HepG2 (cell line): ENCODE measurements at regions not wholly inside any gene's neighbourhood (a gene's known extent, or its start where the extent isn't known, plus 50 kb on each side); places are given as distances from the start of the nearest gene placed in this dataset.

Experiments used
- ATAC-seq: fragments of 200-7000 bp; cut with Tn5 transposase; 3 replicates; pipeline ENCODE4 v1.9.1; 2020; ENCODE audit warnings: mild to moderate bottlenecking, moderate library complexity
- BruUV-seq: library from RNA; stranded (reverse); fragments of 400-500 nt; replicated peaks from 2 replicates; lab custom pipeline; 2021; lab: Mats Ljungman, UMichigan
- CTCF ChIA-PET: fragments of 300-600 bp; formaldehyde crosslinking; extraction: SDS; loops from one replicate; lab custom pipeline; 2021; ENCODE audit warnings: low total read pairs, inconsistent platforms, low intra/inter-chr PET ratio; lab: Yijun Ruan, JAX
- POLR2A ChIA-PET: fragments of 350-600 bp; sonication (Branson Sonifier 250); formaldehyde crosslinking; loops from one replicate; lab custom pipeline; 2020; ENCODE audit warnings: antibody characterized with exemption, inconsistent platforms; lab: Yijun Ruan, JAX
- DNase-seq: peaks from one replicate; pipeline ENCODE4 v3.0.0-alpha.2; 2015; ENCODE audit warnings: low spot score
- FAIRE-seq: peaks from 3 replicates; lab custom pipeline; 2011; peaks lifted over from hg19 to GRCh38; lab: Jason Lieb, UNC
- H2AFZ ChIP-seq: one replicate; pipeline ENCODE4 v1.6.1; 2011; ENCODE audit warnings: low read length, inconsistent platforms
- H3K27ac ChIP-seq: fragments of 300-600 bp; 3 replicates; pipeline ENCODE4 v1.8.0; 2011; ENCODE audit warnings: mixed run types, mild to moderate bottlenecking, mixed read lengths, low read length, inconsistent platforms; ENCODE audit not compliant: insufficient read depth; ENCODE audit errors: extremely low read length
- H3K27me3 ChIP-seq, 2 experiments: fragments of 200-600 bp in 1 of 2; 2 replicates in 1 of 2; 3 replicates in 1 of 2; pipeline versions ENCODE4 v1.6.0 to v1.8.0; 2011; ENCODE audit warnings: low read length in 2 of 2, mild to moderate bottlenecking in 2 of 2, moderate library complexity in 2 of 2, inconsistent platforms in 1 of 2; ENCODE audit not compliant: insufficient read depth in 2 of 2, control insufficient read depth in 1 of 2
- H3K36me3 ChIP-seq, 2 experiments: fragments of 200-600 bp in 1 of 2; replicated peaks in 1 of 2; 2 replicates in 1 of 2; 3 replicates in 1 of 2; pipeline versions ENCODE4 v1.5.1 to v1.8.0; 2011; ENCODE audit warnings: low read length in 2 of 2, inconsistent platforms in 1 of 2; ENCODE audit not compliant: insufficient read depth in 2 of 2, control insufficient read depth in 1 of 2
- H3K4me1 ChIP-seq: 2 replicates; pipeline ENCODE4 v1.5.1; 2012; ENCODE audit warnings: low read length, inconsistent platforms; ENCODE audit not compliant: insufficient read depth
- H3K4me2 ChIP-seq: 2 replicates; pipeline ENCODE4 v1.6.0; 2011; ENCODE audit warnings: low read depth, low read length, inconsistent platforms
- H3K4me3 ChIP-seq, 3 experiments: fragments of 200-600 bp in 1 of 3; sonication (generic), shearing (Covaris generic) in 1 of 3; replicated peaks in 1 of 3; 2 replicates each; pipeline ENCODE4 v1.5.1; 2011 to 2016; ENCODE audit warnings: low read length in 3 of 3, inconsistent platforms in 2 of 3, low read depth in 2 of 3, mild to moderate bottlenecking in 2 of 3, control low read depth in 1 of 3, mixed read lengths in 1 of 3; ENCODE audit not compliant: insufficient read depth in 1 of 3
- H3K79me2 ChIP-seq: one replicate; pipeline ENCODE4 v1.6.1; 2011; ENCODE audit warnings: low read length, inconsistent platforms; ENCODE audit not compliant: insufficient read depth
- H3K9ac ChIP-seq: 2 replicates; pipeline ENCODE4 v1.6.0; 2011; ENCODE audit warnings: mild to moderate bottlenecking, low read depth, low read length, inconsistent platforms; ENCODE audit not compliant: insufficient read depth
- H3K9me3 ChIP-seq: 2 replicates; pipeline ENCODE4 v1.5.1; 2012; ENCODE audit warnings: mild to moderate bottlenecking, low read length
- H4K20me1 ChIP-seq: 2 replicates; pipeline ENCODE4 v1.6.0; 2011; ENCODE audit warnings: inconsistent platforms, mild to moderate bottlenecking, low read length, moderate library complexity; ENCODE audit not compliant: insufficient read depth
- ATF7 ChIP-seq, 2 experiments: fragments of 450-650 bp in 1 of 2; sonication (generic) in 1 of 2; formaldehyde crosslinking in 1 of 2; IDR thresholded peaks; 2 replicates each; pipeline versions ENCODE4 v1.4.0 to v1.6.1; 2016 to 2020; ENCODE audit warnings: antibody characterized with exemption in 1 of 2, mild to moderate bottlenecking in 1 of 2, missing genetic modification reagents in 1 of 2
- DBP ChIP-seq: sonication (generic); formaldehyde crosslinking; IDR thresholded peaks from 2 replicates; pipeline ENCODE4 v1.4.0; 2020; ENCODE audit warnings: missing genetic modification reagents; ENCODE audit errors: not compliant biosample characterization
- ELF3 ChIP-seq: IDR thresholded peaks from 2 replicates; pipeline ENCODE4 v1.6.1; 2016; ENCODE audit warnings: missing genetic modification reagents, missing compliant biosample characterization
- GFI1 ChIP-seq: sonication (generic); formaldehyde crosslinking; IDR thresholded peaks from 2 replicates; pipeline ENCODE4 v1.5.0; 2020; ENCODE audit warnings: missing genetic modification reagents, mild to moderate bottlenecking, borderline replicate concordance
- ZNF460 ChIP-seq: sonication (generic); formaldehyde crosslinking; IDR thresholded peaks from 2 replicates; pipeline ENCODE4 v1.5.1; 2020; ENCODE audit warnings: missing genetic modification reagents, mild to moderate bottlenecking, borderline replicate concordance
- WGBS: methylation state at CpG from one replicate; pipeline ENCODE4 v1.1.6; 2017; ENCODE audit warnings: low lambda C conversion rate; 5-methylcytosine and 5-hydroxymethylcytosine counted together
- in situ Hi-C: cut with HindIII; loops from 2 replicates; pipeline ENCODE4 v1.10.0; 2017; ENCODE audit warnings: low pct_unique_long_range_greater_than_20kb; ENCODE audit not compliant: extremely low pct_ligation_motif_present
- intact Hi-C: fragments of 100-400 bp; cut with micrococcal nuclease; formaldehyde crosslinking; loops from one replicate; pipeline ENCODE4 v1.10.0; 2022; ENCODE audit not compliant: unreplicated experiment

GRCh38 chr10:113219446-113219845 lies 269.4 kb downstream of the TCF7L2 start:
- DNase-seq (no peak), ATAC-seq (no peak), FAIRE-seq (no peak)
- TF ChIP-seq GFI1 (CRISPR knock-in tag) (no peak), ZNF460 (no peak), ELF3 (no peak)
- CTCF ChIA-PET = no interaction called here
- WGBS = 67% methylated on average over 7 of the region's 7 CpGs
- in situ Hi-C loops = no loop called here
- Histone ChIP-seq H3K27ac (no peak overlapping the region), H4K20me1 (no peaks in the 10 kb centered on the region), H3K9ac (no peak overlapping the region), H2AFZ (no peak overlapping the region), H3K79me2 (no peaks in the 10 kb centered on the region), H3K4me1 (no peaks in the 10 kb centered on the region), H3K27me3 (peaks cover 0 to 22% of the 10 kb centered on the region in 2 experiments; a peak in 2 of 5 replicates), H3K9me3 (no peaks in the 10 kb centered on the region), H3K36me3 (no peaks in the 10 kb centered on the region), H3K4me3 (no peak overlapping the region), H3K4me2 (no peak overlapping the region)
- POLR2A ChIA-PET = no interaction called here
- BruUV-seq = no TSS peak
- intact Hi-C loops = no loop called here

GRCh38 chr10:113221756-113222168 lies 271.7 kb downstream of the TCF7L2 start:
- ATAC-seq = no peak
- no TSS peak for BruUV-seq

More at GRCh38 chr10:113221756-113222168, 271.7 kb downstream of the TCF7L2 start:
- Histone ChIP-seq H3K27ac (no peak overlapping the region), H2AFZ (no peak overlapping the region), H3K4me1 (no peaks in the 10 kb centered on the region), H3K9me3 (no peaks in the 10 kb centered on the region), H3K4me2 (no peak overlapping the region)
- 41% methylated on average over 6 of the region's 6 CpGs for WGBS
- in situ Hi-C loops = no loop called here
- FAIRE-seq (no peak), DNase-seq (no peak)
- TF ChIP-seq DBP (CRISPR knock-in tag) (no peak), ATF7 (IDR thresholded peaks at IDR 0.05) (peak; percentile 79), ATF7 (CRISPR knock-in tag; IDR thresholded peaks at IDR 0.05) (no peak)
- TF ChIP-seq, all 625 proteins: peak for 1
- Histone ChIP-seq H4K20me1 (no peaks in the 10 kb centered on the region), H3K27me3 (peaks cover 0 to 32% of the 10 kb centered on the region in 2 experiments; a peak in 3 of 5 replicates), H3K36me3 (no peaks in the 10 kb centered on the region), H3K4me3 (no peak overlapping the region), H3K9ac (no peak overlapping the region), H3K79me2 (no peaks in the 10 kb centered on the region)
- POLR2A ChIA-PET = no interaction called here
- CTCF ChIA-PET = no interaction called here
- intact Hi-C loops = no loop called here
